ENCODE measurements at regions not wholly inside any gene's neighbourhood (a gene's known extent, or its start where the extent isn't known, plus 50 kb on each side); places are given as distances from the start of the nearest gene placed in this dataset.
"Not testable (repeated sequence)": the region's sequence is repeated elsewhere in the genome, so short reads cannot be mapped to it uniquely, and the experiment has no call there.

DNA sequence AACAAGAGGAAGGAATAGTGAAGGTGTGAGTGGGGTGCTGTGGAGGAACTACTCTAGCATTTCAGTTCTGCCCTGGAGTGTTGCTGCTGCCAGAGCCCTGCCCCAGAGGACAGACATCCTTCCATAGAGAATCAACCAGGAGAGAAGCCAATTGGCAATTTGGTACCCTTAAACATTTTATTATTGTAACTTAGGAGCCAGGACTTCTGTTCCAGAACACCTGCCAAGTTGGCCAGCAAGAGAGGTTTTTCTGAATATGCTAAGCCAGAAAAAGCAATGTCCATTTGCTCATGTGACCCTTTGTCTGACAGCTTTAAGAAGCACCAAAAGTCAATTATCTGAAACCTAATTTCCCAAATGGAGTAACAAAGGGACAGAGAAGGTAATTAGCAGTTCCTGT is 264.9 kb downstream of the MEX3B start:
- no peak overlapping the region for H3K4me3 ChIP-seq (ENCODE audit: low read depth, low read length)
- no peak for TF ChIP-seq POLR2A (IDR thresholded peaks at IDR 0.05; ENCODE audit: extremely low read depth, insufficient read length)
- TF ChIP-seq MYC (IDR thresholded peaks at IDR 0.05; ENCODE audit: low read depth, low read length) = no peak
- TF ChIP-seq, protein P1, sequence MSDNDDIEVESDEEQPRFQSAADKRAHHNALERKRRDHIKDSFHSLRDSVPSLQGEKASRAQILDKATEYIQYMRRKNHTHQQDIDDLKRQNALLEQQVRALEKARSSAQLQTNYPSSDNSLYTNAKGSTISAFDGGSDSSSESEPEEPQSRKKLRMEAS (IDR thresholded peaks at IDR 0.05; ENCODE audit: low read depth, low read length) = no peak
- TF ChIP-seq, protein P2, sequence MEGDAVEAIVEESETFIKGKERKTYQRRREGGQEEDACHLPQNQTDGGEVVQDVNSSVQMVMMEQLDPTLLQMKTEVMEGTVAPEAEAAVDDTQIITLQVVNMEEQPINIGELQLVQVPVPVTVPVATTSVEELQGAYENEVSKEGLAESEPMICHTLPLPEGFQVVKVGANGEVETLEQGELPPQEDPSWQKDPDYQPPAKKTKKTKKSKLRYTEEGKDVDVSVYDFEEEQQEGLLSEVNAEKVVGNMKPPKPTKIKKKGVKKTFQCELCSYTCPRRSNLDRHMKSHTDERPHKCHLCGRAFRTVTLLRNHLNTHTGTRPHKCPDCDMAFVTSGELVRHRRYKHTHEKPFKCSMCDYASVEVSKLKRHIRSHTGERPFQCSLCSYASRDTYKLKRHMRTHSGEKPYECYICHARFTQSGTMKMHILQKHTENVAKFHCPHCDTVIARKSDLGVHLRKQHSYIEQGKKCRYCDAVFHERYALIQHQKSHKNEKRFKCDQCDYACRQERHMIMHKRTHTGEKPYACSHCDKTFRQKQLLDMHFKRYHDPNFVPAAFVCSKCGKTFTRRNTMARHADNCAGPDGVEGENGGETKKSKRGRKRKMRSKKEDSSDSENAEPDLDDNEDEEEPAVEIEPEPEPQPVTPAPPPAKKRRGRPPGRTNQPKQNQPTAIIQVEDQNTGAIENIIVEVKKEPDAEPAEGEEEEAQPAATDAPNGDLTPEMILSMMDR (IDR thresholded peaks at IDR 0.05; ENCODE audit: low read depth, low read length) = no peak
- no peak for DNase-seq (ENCODE audit: low read depth)

DNA sequence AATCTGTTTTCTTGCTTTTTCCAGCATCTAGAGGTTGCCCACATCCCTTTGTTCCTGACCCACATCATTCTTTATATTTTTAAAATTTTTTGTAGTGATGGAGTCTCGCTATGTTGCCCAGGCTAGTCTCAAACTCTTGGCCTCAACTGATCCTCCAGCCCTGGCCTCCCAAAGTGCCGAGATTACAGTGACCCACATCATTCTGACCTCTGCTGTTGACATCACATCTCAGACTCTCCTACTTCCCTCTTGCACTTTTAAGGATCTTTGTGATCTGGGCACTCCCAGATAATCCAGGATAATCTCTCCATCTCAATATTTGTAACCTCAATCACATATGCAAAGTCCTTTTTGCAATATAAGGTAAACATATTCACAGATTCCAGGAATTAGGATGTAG is 266.6 kb downstream of the MEX3B start:
- TF ChIP-seq, protein P1 (IDR thresholded peaks at IDR 0.05; ENCODE audit: low read depth, low read length) = no peak
- TF ChIP-seq, protein P2 (IDR thresholded peaks at IDR 0.05; ENCODE audit: low read depth, low read length) = no peak
- TF ChIP-seq MYC (IDR thresholded peaks at IDR 0.05; ENCODE audit: low read depth, low read length) = no peak
- TF ChIP-seq POLR2A (IDR thresholded peaks at IDR 0.05; ENCODE audit: extremely low read depth, insufficient read length) = no peak
- DNase-seq (ENCODE audit: low read depth) = no peak
- no peak overlapping the region for H3K4me3 ChIP-seq (ENCODE audit: low read depth, low read length)

DNA sequence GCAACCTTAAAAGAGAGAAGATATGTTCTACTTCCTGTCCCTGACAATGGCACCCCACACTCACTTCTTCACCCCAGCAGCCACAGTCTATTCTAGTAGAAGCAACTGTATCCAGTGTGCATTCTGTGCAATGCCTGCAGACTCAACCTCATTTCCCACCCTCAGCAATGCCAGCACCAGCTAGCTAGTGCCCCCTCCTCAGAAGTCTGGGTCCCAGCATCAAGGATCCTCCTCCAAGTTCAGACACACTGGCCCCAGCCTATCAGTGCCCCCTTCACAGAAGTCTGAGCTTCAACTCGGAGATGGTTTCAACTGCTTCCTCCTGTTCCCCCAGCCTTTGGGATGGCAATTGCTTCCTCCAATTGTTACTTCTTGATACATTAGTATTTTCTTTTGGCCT is 268.3 kb downstream of the MEX3B start:
- no peak for DNase-seq (ENCODE audit: low read depth)
- TF ChIP-seq, protein P1 (IDR thresholded peaks at IDR 0.05; ENCODE audit: low read depth, low read length) = no peak
- TF ChIP-seq MYC (IDR thresholded peaks at IDR 0.05; ENCODE audit: low read depth, low read length) (no peak), POLR2A (IDR thresholded peaks at IDR 0.05; ENCODE audit: extremely low read depth, insufficient read length) (no peak)
- TF ChIP-seq, protein P2 (IDR thresholded peaks at IDR 0.05; ENCODE audit: low read depth, low read length) = no peak
- H3K4me3 ChIP-seq (ENCODE audit: low read depth, low read length) = no peak overlapping the region

DNA sequence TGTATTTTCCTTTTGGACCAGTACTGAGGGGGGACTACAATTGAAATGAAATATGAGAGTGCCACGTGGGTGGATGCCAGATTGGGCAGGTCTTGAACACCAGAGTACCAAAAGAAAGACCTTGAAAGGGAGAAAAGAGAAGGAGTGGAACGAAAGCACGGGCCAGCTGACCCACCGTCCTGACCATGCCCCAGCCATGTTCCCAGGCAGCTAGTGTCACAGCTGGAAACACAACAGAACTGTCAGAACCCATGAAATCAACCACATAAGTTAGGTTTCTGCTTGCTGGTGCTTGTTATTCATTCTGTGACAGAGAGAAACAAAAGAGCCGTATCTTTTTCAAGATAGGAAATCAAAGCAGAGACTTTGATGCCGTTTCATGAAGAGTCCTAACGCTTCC is 268.8 kb downstream of the MEX3B start:
- no peak overlapping the region for H3K4me3 ChIP-seq (ENCODE audit: low read depth, low read length)
- no peak for DNase-seq (ENCODE audit: low read depth)
- TF ChIP-seq, protein P2 (IDR thresholded peaks at IDR 0.05; ENCODE audit: low read depth, low read length) = no peak
- no peak for TF ChIP-seq POLR2A (IDR thresholded peaks at IDR 0.05; ENCODE audit: extremely low read depth, insufficient read length)
- no peak for TF ChIP-seq MYC (IDR thresholded peaks at IDR 0.05; ENCODE audit: low read depth, low read length)
- TF ChIP-seq, protein P1 (IDR thresholded peaks at IDR 0.05; ENCODE audit: low read depth, low read length) = no peak

DNA sequence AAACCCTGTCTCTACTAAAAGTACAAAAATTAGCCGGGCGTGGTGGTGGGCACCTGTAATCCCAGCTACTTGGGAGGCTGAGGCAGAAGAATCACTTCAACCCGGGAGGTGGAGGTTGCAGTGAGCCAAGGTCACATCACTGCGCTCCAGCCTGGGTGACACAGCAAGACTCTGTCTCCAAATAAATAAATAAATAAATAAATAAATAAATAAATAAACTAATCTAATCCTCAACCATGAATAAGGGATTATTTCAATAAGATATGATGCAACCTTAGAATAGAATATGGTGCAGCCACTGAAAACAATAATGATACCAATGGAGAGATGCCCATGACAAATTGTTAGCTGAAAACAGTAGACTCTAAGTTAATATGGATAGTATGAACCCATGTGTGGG is 270.0 kb downstream of the MEX3B start:
- DNase-seq (ENCODE audit: low read depth); H3K4me3 ChIP-seq (ENCODE audit: low read depth, low read length): not testable (repeated sequence)

DNA sequence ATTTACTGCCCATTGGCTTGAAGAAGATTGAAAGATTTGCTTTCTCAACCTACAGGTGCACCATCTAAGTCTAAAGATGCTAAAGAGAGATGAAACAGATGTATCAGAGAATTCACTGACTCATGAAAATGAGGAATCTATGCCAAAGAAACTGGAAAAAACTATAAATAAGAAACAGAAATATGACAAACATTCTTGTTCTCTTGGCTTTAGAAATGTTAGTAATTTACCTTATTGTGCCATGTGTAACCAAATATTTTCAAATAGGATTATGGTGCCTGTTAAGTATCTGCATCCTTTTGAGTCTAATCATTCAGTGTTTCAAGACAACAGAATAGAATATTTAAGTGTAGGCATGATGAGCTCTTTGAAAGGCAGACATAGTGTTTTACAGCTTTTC is 271.5 kb downstream of the MEX3B start:
- DNase-seq (ENCODE audit: low read depth) = no peak
- TF ChIP-seq, protein P2 (IDR thresholded peaks at IDR 0.05; ENCODE audit: low read depth, low read length) = no peak
- TF ChIP-seq MYC (IDR thresholded peaks at IDR 0.05; ENCODE audit: low read depth, low read length) (no peak), POLR2A (IDR thresholded peaks at IDR 0.05; ENCODE audit: extremely low read depth, insufficient read length) (no peak)
- TF ChIP-seq, protein P1 (IDR thresholded peaks at IDR 0.05; ENCODE audit: low read depth, low read length) = no peak
- H3K4me3 ChIP-seq (ENCODE audit: low read depth, low read length) = no peak overlapping the region

Data from NB4 (cell line).